B cell (primary cell): ENCODE measurements at regions not wholly inside any gene's neighbourhood (a gene's known extent, or its start where the extent isn't known, plus 50 kb on each side); places are given as distances from the start of the nearest gene placed in this dataset.
"Not testable (repeated sequence)": the region's sequence is repeated elsewhere in the genome, so short reads cannot be mapped to it uniquely, and the experiment has no call there.

ENCODE experiments used
- EZH2 ChIP-seq: IDR thresholded peaks from 2 replicates; pipeline ENCODE4 v1.6.1; 2012; ENCODE audit warnings: borderline replicate concordance, low read depth, mild to moderate bottlenecking, moderate library complexity, low read length; ENCODE audit not compliant: insufficient read depth, poor library complexity, severe bottlenecking
- TF ChIP-seq, protein P1 (sequence below): fragments of 200-600 bp; IDR thresholded peaks from one replicate; pipeline ENCODE4 v1.8.0; 2022; ENCODE audit warnings: antibody characterized with exemption, mild to moderate bottlenecking

- TF ChIP-seq, protein P1, sequence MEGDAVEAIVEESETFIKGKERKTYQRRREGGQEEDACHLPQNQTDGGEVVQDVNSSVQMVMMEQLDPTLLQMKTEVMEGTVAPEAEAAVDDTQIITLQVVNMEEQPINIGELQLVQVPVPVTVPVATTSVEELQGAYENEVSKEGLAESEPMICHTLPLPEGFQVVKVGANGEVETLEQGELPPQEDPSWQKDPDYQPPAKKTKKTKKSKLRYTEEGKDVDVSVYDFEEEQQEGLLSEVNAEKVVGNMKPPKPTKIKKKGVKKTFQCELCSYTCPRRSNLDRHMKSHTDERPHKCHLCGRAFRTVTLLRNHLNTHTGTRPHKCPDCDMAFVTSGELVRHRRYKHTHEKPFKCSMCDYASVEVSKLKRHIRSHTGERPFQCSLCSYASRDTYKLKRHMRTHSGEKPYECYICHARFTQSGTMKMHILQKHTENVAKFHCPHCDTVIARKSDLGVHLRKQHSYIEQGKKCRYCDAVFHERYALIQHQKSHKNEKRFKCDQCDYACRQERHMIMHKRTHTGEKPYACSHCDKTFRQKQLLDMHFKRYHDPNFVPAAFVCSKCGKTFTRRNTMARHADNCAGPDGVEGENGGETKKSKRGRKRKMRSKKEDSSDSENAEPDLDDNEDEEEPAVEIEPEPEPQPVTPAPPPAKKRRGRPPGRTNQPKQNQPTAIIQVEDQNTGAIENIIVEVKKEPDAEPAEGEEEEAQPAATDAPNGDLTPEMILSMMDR, result not testable (repeated sequence)
- TF ChIP-seq EZH2, result not testable (repeated sequence)
Observed at GRCh38 chr2:55773651-55774050, 80.0 kb upstream of the PNPT1 start.
